Keratinocyte (primary cell): ENCODE measurements at regions not wholly inside any gene's neighbourhood (a gene's known extent, or its start where the extent isn't known, plus 50 kb on each side); places are given as distances from the start of the nearest gene placed in this dataset.
A peak's percentile ranks its signal among the peaks of the same experiment; 100 is the strongest.

ENCODE experiments used
- DNase-seq: peaks from one replicate; pipeline ENCODE4 v3.0.0-alpha.2; 2011; ENCODE audit warnings: low read depth, missing footprints, low spot score
- FAIRE-seq: peaks from 2 replicates; lab custom pipeline; 2011; peaks lifted over from hg19 to GRCh38; lab: Jason Lieb, UNC
- H2AFZ ChIP-seq: 2 replicates; pipeline ENCODE4 v1.6.0; 2012; ENCODE audit warnings: low read length, control low read depth, inconsistent platforms; ENCODE audit not compliant: control insufficient read depth
- H3K27ac ChIP-seq: 2 replicates; pipeline ENCODE4 v1.5.1; 2011; ENCODE audit warnings: low read length; ENCODE audit not compliant: control insufficient read depth, insufficient read depth
- H3K27me3 ChIP-seq: 3 replicates; pipeline ENCODE4 v1.6.0; 2011; ENCODE audit warnings: low read length; ENCODE audit not compliant: control insufficient read depth, insufficient read depth; ENCODE audit errors: extremely low read depth
- H3K36me3 ChIP-seq, 2 experiments: 2 replicates in 1 of 2; 3 replicates in 1 of 2; pipeline ENCODE4 v1.5.1; 2011; ENCODE audit warnings: low read length in 2 of 2, mild to moderate bottlenecking in 1 of 2; ENCODE audit not compliant: control insufficient read depth in 2 of 2, insufficient read depth in 2 of 2; ENCODE audit errors: extremely low read depth in 1 of 2
- H3K4me1 ChIP-seq: 3 replicates; pipeline ENCODE4 v1.5.1; 2011; ENCODE audit warnings: low read length; ENCODE audit not compliant: control insufficient read depth, insufficient read depth; ENCODE audit errors: extremely low read depth
- H3K4me2 ChIP-seq: 3 replicates; pipeline ENCODE4 v1.6.0; 2011; ENCODE audit warnings: low read depth, low read length; ENCODE audit not compliant: control insufficient read depth, insufficient read depth; ENCODE audit errors: extremely low read depth
- H3K4me3 ChIP-seq, 3 experiments: fragments of 200-600 bp in 1 of 3; sonication (generic) in 1 of 3; 2 replicates in 2 of 3; 3 replicates in 1 of 3; pipeline ENCODE4 v1.5.1; 2011 to 2016; ENCODE audit warnings: low read length in 3 of 3, mild to moderate bottlenecking in 3 of 3, control low read depth in 2 of 3, inconsistent platforms in 1 of 3, low read depth in 1 of 3, mixed read lengths in 1 of 3, mixed run types in 1 of 3, moderate library complexity in 1 of 3; ENCODE audit not compliant: control insufficient read depth in 2 of 3, insufficient read depth in 2 of 3; ENCODE audit errors: extremely low read depth in 1 of 3
- H3K79me2 ChIP-seq: 2 replicates; pipeline ENCODE4 v1.6.0; 2012; ENCODE audit warnings: low read length; ENCODE audit not compliant: control insufficient read depth, insufficient read depth
- H3K9ac ChIP-seq: 3 replicates; pipeline ENCODE4 v1.6.0; 2011; ENCODE audit warnings: low read length; ENCODE audit not compliant: control insufficient read depth, insufficient read depth; ENCODE audit errors: extremely low read depth
- H3K9me1 ChIP-seq: 3 replicates; pipeline ENCODE4 v1.6.0; 2011; ENCODE audit warnings: low read length; ENCODE audit not compliant: control insufficient read depth, insufficient read depth; ENCODE audit errors: extremely low read depth
- H3K9me3 ChIP-seq: 2 replicates; pipeline ENCODE4 v1.5.1; 2012; ENCODE audit warnings: low read depth, low read length; ENCODE audit not compliant: control insufficient read depth
- H4K20me1 ChIP-seq: 3 replicates; pipeline ENCODE4 v1.6.0; 2011; ENCODE audit warnings: low read length; ENCODE audit not compliant: control insufficient read depth, insufficient read depth; ENCODE audit errors: extremely low read depth
- CTCF ChIP-seq, 3 experiments: IDR thresholded peaks in 1 of 3; conservative IDR thresholded peaks in 1 of 3; optimal IDR thresholded peaks in 1 of 3; 2 replicates in 2 of 3; 3 replicates in 1 of 3; pipeline versions ENCODE3 to v1.5.1; 2011; ENCODE audit warnings: low read length in 3 of 3, mild to moderate bottlenecking in 3 of 3, moderate library complexity in 2 of 3, control low read depth in 1 of 3, inconsistent platforms in 1 of 3; ENCODE audit not compliant: insufficient read depth in 2 of 3; ENCODE audit errors: extremely low read depth in 1 of 3
- EZH2 ChIP-seq: IDR thresholded peaks from one replicate; pipeline ENCODE4 v1.6.1; 2012; ENCODE audit warnings: inconsistent platforms, mild to moderate bottlenecking, low read length, moderate library complexity
- dilution Hi-C: fragments of 300-500 bp; cut with MboI; formaldehyde crosslinking; loops from one replicate; pipeline ENCODE4 v1.7.0; 2020; ENCODE audit warnings: low sequenced_read_pairs; ENCODE audit not compliant: extremely low pct_ligation_motif_present

DNA sequence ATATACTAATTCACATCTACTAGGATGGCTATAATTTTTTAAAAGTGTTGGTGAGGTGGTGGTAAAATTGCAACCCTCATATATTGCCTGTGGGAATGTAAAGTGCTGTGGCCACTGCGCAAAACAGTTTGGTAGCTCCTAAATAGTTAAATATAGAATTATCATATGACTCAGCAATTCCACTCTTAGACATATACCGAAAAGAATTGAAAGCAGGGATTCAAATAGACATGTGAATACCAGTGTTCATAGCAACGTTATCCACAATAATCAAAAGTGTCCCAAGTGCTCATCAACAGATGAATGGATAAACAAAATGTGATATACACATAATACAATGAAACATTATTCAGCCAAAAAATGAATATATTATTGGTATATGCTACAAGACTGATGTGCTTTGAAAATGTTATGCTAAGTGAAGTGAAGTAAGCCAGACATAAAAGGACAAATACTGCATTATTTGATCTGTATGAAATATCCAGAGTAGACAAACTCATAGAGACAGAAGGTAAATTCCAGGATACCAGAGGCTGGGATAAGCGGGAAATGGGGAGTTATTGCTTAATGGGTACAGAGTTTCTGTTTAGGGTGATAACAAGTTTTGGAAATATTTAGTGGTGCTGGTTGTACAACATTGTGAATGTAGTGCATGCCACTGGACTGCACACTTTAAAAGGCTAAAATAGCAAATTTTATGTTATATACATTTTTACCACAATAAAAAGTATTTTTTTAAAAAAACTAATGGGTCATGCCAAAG, 342.5 kb downstream of the SEC16B start:
- H3K36me3 ChIP-seq, result no peaks in the 10 kb centered on the region
- H3K9me1 ChIP-seq, result no peaks in the 10 kb centered on the region
- H3K9ac ChIP-seq, result no peak overlapping the region
- no peaks in the 10 kb centered on the region for H3K79me2 ChIP-seq
- H3K4me1 ChIP-seq, result no peaks in the 10 kb centered on the region
- no peak overlapping the region for H3K27ac ChIP-seq
- no peak overlapping the region for H3K4me3 ChIP-seq
- H2AFZ ChIP-seq, result no peak overlapping the region
- dilution Hi-C loops, result no loop called here
- no peaks in the 10 kb centered on the region for H3K9me3 ChIP-seq
- no peak for DNase-seq
- H4K20me1 ChIP-seq, result no peaks in the 10 kb centered on the region
- H3K27me3 ChIP-seq, result no peaks in the 10 kb centered on the region
- no peak for TF ChIP-seq EZH2
- no peak for TF ChIP-seq CTCF (optimal IDR thresholded peaks at IDR 0.05 in 1 of 3, IDR thresholded peaks at IDR 0.05 in 1 of 3, conservative IDR thresholded peaks at IDR 0.05 in 1 of 3; ENCODE audit: extremely low read depth in 1 of 3, insufficient read depth in 2 of 3, low read length in 3 of 3)
- H3K4me2 ChIP-seq, result no peak overlapping the region
- no peak for FAIRE-seq

DNA sequence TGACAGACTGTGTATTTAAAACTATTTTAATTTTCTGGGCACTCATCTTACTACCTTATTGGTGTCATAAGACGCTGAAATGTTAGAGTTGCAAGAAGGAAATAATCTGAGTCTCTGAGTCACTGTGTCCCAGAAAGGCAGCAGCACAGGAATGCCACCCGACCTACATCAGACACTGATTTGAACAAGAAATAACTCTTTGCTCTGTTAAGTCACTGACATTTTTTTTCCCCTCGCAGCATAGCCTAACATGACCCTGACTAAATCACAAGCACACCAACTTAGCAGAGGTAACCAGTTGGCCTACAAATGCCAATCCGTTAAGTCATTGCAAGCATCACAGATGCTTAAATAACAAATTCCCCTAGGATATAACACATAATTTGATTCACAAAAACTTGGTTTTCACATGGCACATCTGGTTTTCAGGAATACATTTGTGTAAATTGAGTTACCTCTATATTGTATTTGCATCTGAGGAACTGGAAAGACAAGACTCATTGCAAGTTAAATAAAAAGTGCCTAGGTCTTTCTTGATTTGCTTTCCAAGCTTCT, 349.1 kb downstream of the SEC16B start:
- no peak overlapping the region for H3K4me3 ChIP-seq
- dilution Hi-C loops, result no loop called here
- TF ChIP-seq EZH2, result no peak
- TF ChIP-seq CTCF (optimal IDR thresholded peaks at IDR 0.05 in 1 of 3, IDR thresholded peaks at IDR 0.05 in 1 of 3, conservative IDR thresholded peaks at IDR 0.05 in 1 of 3; ENCODE audit: extremely low read depth in 1 of 3, insufficient read depth in 2 of 3, low read length in 3 of 3), result no peak
- no peaks in the 10 kb centered on the region for H4K20me1 ChIP-seq
- no peaks in the 10 kb centered on the region for H3K36me3 ChIP-seq
- H3K79me2 ChIP-seq, result no peaks in the 10 kb centered on the region
- H3K9ac ChIP-seq, result no peak overlapping the region
- DNase-seq, result no peak
- H3K27me3 ChIP-seq, result no peaks in the 10 kb centered on the region
- FAIRE-seq, result peak; percentile 32
- H3K9me3 ChIP-seq, result no peaks in the 10 kb centered on the region
- H3K9me1 ChIP-seq, result no peaks in the 10 kb centered on the region
- no peaks in the 10 kb centered on the region for H3K4me1 ChIP-seq
- no peak overlapping the region for H3K4me2 ChIP-seq
- no peak overlapping the region for H3K27ac ChIP-seq
- H2AFZ ChIP-seq, result no peak overlapping the region
